ENCODE measurements at regions not wholly inside any gene's neighbourhood (a gene's known extent, or its start where the extent isn't known, plus 50 kb on each side); places are given as distances from the start of the nearest gene placed in this dataset.

DNA sequence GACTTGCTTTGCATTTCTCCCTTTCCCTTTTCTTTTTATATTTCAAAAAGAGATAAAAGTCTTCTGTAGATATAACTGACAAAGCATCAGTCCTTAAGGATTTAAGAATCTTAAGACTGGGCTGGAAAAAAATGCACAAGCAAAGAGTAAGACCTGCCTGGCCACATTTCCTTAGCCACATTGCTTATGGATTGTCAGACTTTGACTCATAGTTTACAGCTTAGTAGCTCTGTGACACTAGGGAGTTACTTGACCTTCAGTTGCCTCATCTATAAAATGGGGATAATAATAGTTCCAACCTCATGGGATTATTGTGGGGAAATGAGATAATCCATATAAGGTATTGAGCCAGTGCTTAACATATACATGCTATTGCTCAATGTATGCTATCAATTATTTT, 66.4 kb upstream of the STK38L start:
- no peak for TF ChIP-seq RAD21 (IDR thresholded peaks at IDR 0.05 in 1 of 2, conservative IDR thresholded peaks at IDR 0.05 in 1 of 2; ENCODE audit: low read depth in 2 of 2, low read length in 2 of 2)
- no peak for TF ChIP-seq TAF1 (IDR thresholded peaks at IDR 0.05; ENCODE audit: low read depth, low read length)
- TF ChIP-seq, protein P1, sequence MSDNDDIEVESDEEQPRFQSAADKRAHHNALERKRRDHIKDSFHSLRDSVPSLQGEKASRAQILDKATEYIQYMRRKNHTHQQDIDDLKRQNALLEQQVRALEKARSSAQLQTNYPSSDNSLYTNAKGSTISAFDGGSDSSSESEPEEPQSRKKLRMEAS (IDR thresholded peaks at IDR 0.05), result no peak
- TF ChIP-seq ZNF274 (IDR thresholded peaks at IDR 0.05; ENCODE audit: borderline replicate concordance, extremely low read depth, low read length), result no peak
- TF ChIP-seq CEBPB (IDR thresholded peaks at IDR 0.05; ENCODE audit: low read depth, low read length), result no peak
- no peak for TF ChIP-seq BRCA1 (IDR thresholded peaks at IDR 0.05; ENCODE audit: low read depth, low read length)
- TF ChIP-seq ATF3 (IDR thresholded peaks at IDR 0.05; ENCODE audit: insufficient read depth, low read depth, low read length), result no peak
- TF ChIP-seq HDAC6 (IDR thresholded peaks at IDR 0.05; ENCODE audit: low read depth, low read length), result no peak
- no peak for TF ChIP-seq EZH2 (IDR thresholded peaks at IDR 0.05; ENCODE audit: low read depth, low read length, severe bottlenecking)
- no peak for TF ChIP-seq POLR2A (IDR thresholded peaks at IDR 0.05; ENCODE audit: control extremely low read depth in 1 of 2, low read depth in 2 of 2, low read length in 2 of 2)

Data from H1 (cell line).